GM23338 (cell line): ENCODE measurements at regions not wholly inside any gene's neighbourhood (a gene's known extent, or its start where the extent isn't known, plus 50 kb on each side); places are given as distances from the start of the nearest gene placed in this dataset.

Source experiments
- ATAC-seq: fragments of 200-7000 bp; cut with Tn5 transposase; 3 replicates; pipeline ENCODE4 v1.9.1; 2020
- DNase-seq: peaks from one replicate; pipeline ENCODE4 v3.0.0-alpha.2; 2015; ENCODE audit warnings: low spot score
- H2AFZ ChIP-seq: fragments of 200-600 bp; sonication (generic); 2 replicates; pipeline ENCODE4 v1.8.0; 2016; ENCODE audit warnings: antibody characterized with exemption, mild to moderate bottlenecking, moderate library complexity
- H3F3A ChIP-seq: fragments of 200-600 bp; sonication (generic); replicated peaks from 2 replicates; pipeline ENCODE4 v1.8.0; 2017; ENCODE audit warnings: antibody characterized with exemption, mixed run types, low read depth
- H3K27ac ChIP-seq: fragments of 200-600 bp; sonication (generic); 2 replicates; pipeline ENCODE4 v1.6.1; 2016; ENCODE audit warnings: low read depth
- H3K27me3 ChIP-seq: fragments of 200-600 bp; sonication (generic); 2 replicates; pipeline ENCODE4 v1.8.0; 2016; ENCODE audit warnings: mild to moderate bottlenecking, mixed run types, moderate library complexity; ENCODE audit not compliant: insufficient read depth
- H3K36me3 ChIP-seq: fragments of 200-600 bp; sonication (generic); 2 replicates; pipeline ENCODE4 v1.8.0; 2016; ENCODE audit warnings: mild to moderate bottlenecking; ENCODE audit not compliant: insufficient read depth
- H3K4me1 ChIP-seq: fragments of 200-600 bp; sonication (generic); 2 replicates; pipeline ENCODE4 v1.8.0; 2016; ENCODE audit warnings: mild to moderate bottlenecking, moderate library complexity; ENCODE audit not compliant: insufficient read depth
- H3K4me2 ChIP-seq: fragments of 200-600 bp; sonication (generic); 2 replicates; pipeline ENCODE4 v1.7.1; 2017; ENCODE audit warnings: mixed run types
- H3K4me3 ChIP-seq: fragments of 200-600 bp; sonication (generic); 2 replicates; pipeline ENCODE4 v1.6.1; 2016; ENCODE audit warnings: mixed run types
- H3K79me2 ChIP-seq: fragments of 200-600 bp; sonication (generic); replicated peaks from 2 replicates; pipeline ENCODE4 v1.8.0; 2017; ENCODE audit warnings: mild to moderate bottlenecking; ENCODE audit not compliant: insufficient read depth
- H3K9me2 ChIP-seq: fragments of 200-600 bp; sonication (generic); 2 replicates; pipeline ENCODE4 v1.8.0; 2017; ENCODE audit not compliant: insufficient read depth
- H4K20me1 ChIP-seq: fragments of 200-600 bp; sonication (generic); replicated peaks from 2 replicates; pipeline ENCODE4 v1.8.0; 2017; ENCODE audit warnings: mild to moderate bottlenecking; ENCODE audit not compliant: insufficient read depth
- H3K27ac Mint-ChIP-seq: 2 replicates; pipeline ENCODE4 v1.8.0; 2020; ENCODE audit warnings: inconsistent platforms, mild to moderate bottlenecking, moderate library complexity, mixed read lengths
- H3K27me3 Mint-ChIP-seq: 3 replicates; pipeline ENCODE4 v1.8.0; 2022; ENCODE audit warnings: low read depth, mild to moderate bottlenecking, moderate library complexity, mixed read lengths, inconsistent platforms; ENCODE audit not compliant: insufficient read depth, poor library complexity
- H3K36me3 Mint-ChIP-seq: 3 replicates; pipeline ENCODE4 v1.8.0; 2021; ENCODE audit warnings: low read depth, mild to moderate bottlenecking, inconsistent platforms, moderate library complexity, mixed read lengths
- H3K4me1 Mint-ChIP-seq: 3 replicates; pipeline ENCODE4 v1.8.0; 2020; ENCODE audit warnings: mild to moderate bottlenecking, inconsistent platforms, mixed read lengths
- H3K4me3 Mint-ChIP-seq: 3 replicates; pipeline ENCODE4 v1.8.0; 2021; ENCODE audit warnings: moderate library complexity, mild to moderate bottlenecking, inconsistent platforms, mixed read lengths
- H3K9me3 Mint-ChIP-seq: 3 replicates; pipeline ENCODE4 v1.8.0; 2020; ENCODE audit warnings: moderate library complexity, mild to moderate bottlenecking, inconsistent platforms, mixed read lengths
- CREB1 ChIP-seq: fragments of 250-450 bp; sonication (Bioruptor Pico); IDR thresholded peaks from 2 replicates; pipeline ENCODE4 v1.5.0; 2020; ENCODE audit warnings: low read depth, mild to moderate bottlenecking, moderate library complexity
- CTCF ChIP-seq, 2 experiments: fragments of 200-600 bp in 1 of 2; sonication (generic) in 1 of 2; conservative IDR thresholded peaks; 2 replicates each; pipeline versions ENCODE4 v1.5.1 to v1.6.1; 2016 to 2017; ENCODE audit warnings: antibody characterized with exemption in 2 of 2, low read depth in 2 of 2, mild to moderate bottlenecking in 2 of 2, moderate library complexity in 1 of 2
- ETS1 ChIP-seq: IDR thresholded peaks from 2 replicates; pipeline ENCODE4 v1.6.1; 2016; ENCODE audit warnings: antibody characterized with exemption
- EZH2 ChIP-seq: fragments of 200-600 bp; sonication (generic); IDR thresholded peaks from one replicate; pipeline ENCODE4 v1.8.0; 2017; ENCODE audit warnings: antibody characterized with exemption, mild to moderate bottlenecking, low read depth; ENCODE audit not compliant: unreplicated experiment
- EZH2phosphoT487 ChIP-seq: fragments of 200-600 bp; sonication (generic); IDR thresholded peaks from one replicate; pipeline ENCODE4 v1.8.1; 2018; ENCODE audit warnings: antibody characterized with exemption; ENCODE audit not compliant: unreplicated experiment
- JUNB ChIP-seq: IDR thresholded peaks from one replicate; pipeline ENCODE4 v1.6.1; 2016; ENCODE audit warnings: antibody characterized with exemption; ENCODE audit not compliant: unreplicated experiment
- NANOG ChIP-seq: IDR thresholded peaks from 2 replicates; pipeline ENCODE4 v1.6.1; 2016; ENCODE audit warnings: antibody characterized with exemption, borderline replicate concordance
- POLR2AphosphoS5 ChIP-seq: IDR thresholded peaks from 2 replicates; pipeline ENCODE4 v1.6.1; 2016; ENCODE audit warnings: antibody characterized with exemption, low read depth
- REST ChIP-seq: IDR thresholded peaks from one replicate; pipeline ENCODE4 v1.6.1; 2018; ENCODE audit warnings: antibody characterized with exemption; ENCODE audit not compliant: unreplicated experiment
- STAT1 ChIP-seq: IDR thresholded peaks from one replicate; pipeline ENCODE4 v1.6.1; 2016; ENCODE audit warnings: antibody characterized with exemption; ENCODE audit not compliant: unreplicated experiment
- ZNF114 ChIP-seq: fragments of 250-450 bp; sonication (Bioruptor Pico); IDR thresholded peaks from 2 replicates; pipeline ENCODE4 v1.5.0; 2020; ENCODE audit warnings: mild to moderate bottlenecking, moderate library complexity
- ZNF331 ChIP-seq: fragments of 250-450 bp; sonication (Bioruptor Pico); IDR thresholded peaks from 2 replicates; pipeline ENCODE4 v1.5.0; 2020; ENCODE audit warnings: low read depth, mild to moderate bottlenecking, moderate library complexity
- ZNF462 ChIP-seq: fragments of 250-450 bp; sonication (Bioruptor Pico); IDR thresholded peaks from 2 replicates; pipeline ENCODE4 v1.5.0; 2020; ENCODE audit warnings: mild to moderate bottlenecking, moderate library complexity

GRCh38 chr4:126458993-126459392, 1144.2 kb downstream of the FAT4 start:
- Histone ChIP-seq H3K4me1 (no peaks in the 10 kb centered on the region), H3K27ac (no peak overlapping the region), H3K4me3 (no peak overlapping the region), H3F3A (no peaks in the 10 kb centered on the region), H4K20me1 (no peaks in the 10 kb centered on the region), H3K9me2 (0 out of 2 replicates have a peak, but pooled peaks cover 2% of the 10 kb centered on the region), H3K36me3 (no peaks in the 10 kb centered on the region), H3K27me3 (no peaks in the 10 kb centered on the region), H2AFZ (no peak overlapping the region), H3K79me2 (no peaks in the 10 kb centered on the region), H3K4me2 (no peak overlapping the region)
- Mint-ChIP-seq H3K27ac (no peak overlapping the region), H3K27me3 (no peaks in the 10 kb centered on the region), H3K36me3 (no peaks in the 10 kb centered on the region), H3K9me3 (no peaks in the 10 kb centered on the region), H3K4me3 (no peak overlapping the region), H3K4me1 (no peaks in the 10 kb centered on the region)
- TF ChIP-seq REST = no peak
- TF ChIP-seq ZNF462 (CRISPR knock-in tag) = no peak
- no peak for TF ChIP-seq CTCF (conservative IDR thresholded peaks at IDR 0.05; ENCODE audit: low read depth in 2 of 2)
- no peak for TF ChIP-seq STAT1
- TF ChIP-seq ZNF331 = no peak
- no peak for TF ChIP-seq ETS1
- TF ChIP-seq CREB1 (CRISPR knock-in tag) = no peak
- no peak for TF ChIP-seq EZH2
- no peak for TF ChIP-seq POLR2AphosphoS5
- no peak for TF ChIP-seq ZNF114 (CRISPR knock-in tag)
- no peak for TF ChIP-seq EZH2phosphoT487
- no peak for TF ChIP-seq JUNB
- TF ChIP-seq NANOG = no peak
- ATAC-seq (no peak), DNase-seq (no peak)
